ENCODE measurements at regions not wholly inside any gene's neighbourhood (a gene's known extent, or its start where the extent isn't known, plus 50 kb on each side); places are given as distances from the start of the nearest gene placed in this dataset.

DNA sequence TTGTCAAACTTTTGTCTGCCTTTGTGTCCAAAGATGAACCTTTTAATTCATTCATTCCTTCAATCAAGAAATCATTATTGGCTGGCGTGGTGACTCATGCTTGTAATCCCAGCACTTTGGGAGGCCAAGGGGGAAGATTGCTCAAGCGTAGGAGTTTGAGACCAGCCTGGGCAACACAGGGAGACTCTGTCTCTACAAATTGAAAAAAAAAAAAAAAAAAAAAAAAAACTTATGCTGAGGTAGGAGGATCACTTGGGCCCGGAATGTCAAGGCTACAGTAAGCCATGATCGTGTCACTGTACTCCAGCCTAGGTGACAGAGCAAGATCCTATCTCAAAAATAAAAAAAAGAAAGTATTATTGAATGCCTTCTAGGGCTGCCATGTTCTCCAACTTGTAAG is 51.3 kb upstream of the CXADR start:
- TF ChIP-seq CTCF (IDR thresholded peaks at IDR 0.05; ENCODE audit: low read depth, low read length) = no peak
- H3K9me3 ChIP-seq = no peaks in the 10 kb centered on the region
- H3K4me1 ChIP-seq = no peaks in the 10 kb centered on the region
- H3K27me3 ChIP-seq = no peaks in the 10 kb centered on the region
- no peak for DNase-seq
- no peaks in the 10 kb centered on the region for H3K36me3 ChIP-seq
- no peak overlapping the region for H3K4me3 ChIP-seq (ENCODE audit: low read depth, low read length)

DNA sequence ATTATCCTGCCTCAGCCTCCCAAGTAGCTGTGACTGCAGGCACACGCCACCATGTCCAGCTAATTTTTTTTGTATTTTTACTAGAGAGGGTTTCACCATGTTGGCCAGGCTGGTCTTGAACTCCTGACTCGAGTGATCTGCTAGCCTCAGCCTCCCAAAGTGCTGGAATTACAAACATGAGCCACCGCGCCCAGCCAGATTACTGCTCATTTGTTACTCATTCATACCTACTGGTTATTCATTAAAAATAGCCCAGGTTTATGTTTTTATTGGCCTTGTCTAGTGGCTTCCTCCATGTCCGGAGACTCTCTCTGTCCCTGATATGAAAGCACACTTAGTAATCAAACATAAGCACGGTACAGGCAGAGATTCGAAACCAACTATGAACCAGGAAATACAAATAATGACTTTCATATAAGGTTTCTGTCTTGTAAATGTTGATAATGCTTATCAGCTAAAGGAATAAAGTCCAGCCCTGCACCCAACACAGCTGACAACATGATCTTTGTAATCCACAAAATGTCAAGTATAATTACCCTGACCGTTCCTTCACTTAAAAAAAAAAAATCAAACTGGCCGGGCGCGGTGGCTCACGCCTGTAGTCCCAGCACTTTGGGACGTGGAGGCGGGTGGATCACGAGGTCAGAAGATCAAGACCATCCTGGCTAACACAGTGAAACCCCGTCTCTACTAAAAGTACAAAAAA is 50.4 kb upstream of the CXADR start:
- Histone ChIP-seq H3K36me3 (no peaks in the 10 kb centered on the region), H3K27me3 (no peaks in the 10 kb centered on the region), H3K4me1 (no peaks in the 10 kb centered on the region), H3K4me3 (ENCODE audit: low read depth, low read length) (no peak overlapping the region), H3K9me3 (no peaks in the 10 kb centered on the region)
- TF ChIP-seq CTCF (IDR thresholded peaks at IDR 0.05; ENCODE audit: low read depth, low read length) = no peak
- no peak for DNase-seq
